CD4-positive, alpha-beta T cell (primary cell): ENCODE measurements at regions not wholly inside any gene's neighbourhood (a gene's known extent, or its start where the extent isn't known, plus 50 kb on each side); places are given as distances from the start of the nearest gene placed in this dataset.

Experiments used
- ATAC-seq: fragments of 200-7000 bp; cut with Tn5 transposase; one replicate; pipeline ENCODE4 v1.10.0; 2022; ENCODE audit warnings: mild to moderate bottlenecking; ENCODE audit not compliant: poor library complexity
- CTCF ChIA-PET: fragments of 350-600 bp; sonication (Branson Sonifier 250); formaldehyde crosslinking; loops from one replicate; lab custom pipeline; 2021; ENCODE audit warnings: antibody characterized with exemption, inconsistent platforms; lab: Charles Lee
- POLR2A ChIA-PET: fragments of 350-600 bp; sonication (Branson Sonifier 250); formaldehyde crosslinking; loops from one replicate; lab custom pipeline; 2021; ENCODE audit warnings: antibody characterized with exemption, inconsistent platforms; lab: Charles Lee
- DNase-seq, 14 experiments: peaks; one replicate each; pipeline ENCODE4 v3.0.0-alpha.2; 2013 to 2020; ENCODE audit warnings: mixed read lengths in 2 of 14
- H3K27ac ChIP-seq, 2 donors: one replicate each; pipeline versions ENCODE4 v1.5.1 to v1.7.0; 2013; ENCODE audit warnings: low read length in 2 of 2, low read depth in 1 of 2, mild to moderate bottlenecking in 1 of 2
- H3K27me3 ChIP-seq, 2 experiments: 1 replicate in 1 of 2; 2 replicates in 1 of 2; pipeline versions ENCODE4 v1.6.1 to v1.7.0; 2013; ENCODE audit warnings: low read length in 2 of 2, control low read depth in 1 of 2, mild to moderate bottlenecking in 1 of 2, moderate library complexity in 1 of 2; ENCODE audit not compliant: insufficient read depth in 2 of 2, control insufficient read depth in 1 of 2
- H3K36me3 ChIP-seq: one replicate; pipeline ENCODE4 v1.6.1; 2013; ENCODE audit warnings: low read length, control low read depth; ENCODE audit not compliant: insufficient read depth
- H3K4me1 ChIP-seq: one replicate; pipeline ENCODE4 v1.6.1; 2013; ENCODE audit warnings: low read length, control low read depth; ENCODE audit not compliant: insufficient read depth
- H3K4me3 ChIP-seq: one replicate; pipeline ENCODE4 v1.5.1; 2013; ENCODE audit warnings: mild to moderate bottlenecking, low read length, moderate library complexity
- H3K9me3 ChIP-seq, 2 experiments: 1 replicate in 1 of 2; 2 replicates in 1 of 2; pipeline versions ENCODE4 v1.6.1 to v1.7.0; 2013; ENCODE audit warnings: low read length in 2 of 2, mild to moderate bottlenecking in 2 of 2, control low read depth in 1 of 2, moderate library complexity in 1 of 2; ENCODE audit not compliant: control insufficient read depth in 1 of 2, insufficient read depth in 1 of 2
- H3K27ac Mint-ChIP-seq: one replicate; pipeline ENCODE4 v1.8.0; 2020; ENCODE audit warnings: mixed read lengths
- H3K27me3 Mint-ChIP-seq: one replicate; pipeline ENCODE4 v1.8.0; 2021; ENCODE audit warnings: mixed read lengths
- H3K36me3 Mint-ChIP-seq: one replicate; pipeline ENCODE4 v1.8.0; 2021; ENCODE audit warnings: low read depth, mixed read lengths
- H3K4me1 Mint-ChIP-seq: one replicate; pipeline ENCODE4 v1.8.0; 2021; ENCODE audit warnings: low read depth, mixed read lengths
- H3K4me3 Mint-ChIP-seq: one replicate; pipeline ENCODE4 v1.8.0; 2020; ENCODE audit warnings: mild to moderate bottlenecking, mixed read lengths
- H3K9me3 Mint-ChIP-seq: one replicate; pipeline ENCODE4 v1.8.0; 2020; ENCODE audit warnings: mixed read lengths
- CTCF ChIP-seq: fragments of 200-600 bp; IDR thresholded peaks from one replicate; pipeline ENCODE4 v1.8.0; 2022; ENCODE audit warnings: antibody characterized with exemption, mild to moderate bottlenecking
- intact Hi-C, 2 experiments: fragments of 100-400 bp; cut with DNase I in 1 of 2; cut with micrococcal nuclease in 1 of 2; formaldehyde crosslinking; loops; one replicate each; pipeline versions ENCODE4 v1.15.1 to v1.9.0; 2023 to 2025; cut with DNase I, micrococcal nuclease

DNA sequence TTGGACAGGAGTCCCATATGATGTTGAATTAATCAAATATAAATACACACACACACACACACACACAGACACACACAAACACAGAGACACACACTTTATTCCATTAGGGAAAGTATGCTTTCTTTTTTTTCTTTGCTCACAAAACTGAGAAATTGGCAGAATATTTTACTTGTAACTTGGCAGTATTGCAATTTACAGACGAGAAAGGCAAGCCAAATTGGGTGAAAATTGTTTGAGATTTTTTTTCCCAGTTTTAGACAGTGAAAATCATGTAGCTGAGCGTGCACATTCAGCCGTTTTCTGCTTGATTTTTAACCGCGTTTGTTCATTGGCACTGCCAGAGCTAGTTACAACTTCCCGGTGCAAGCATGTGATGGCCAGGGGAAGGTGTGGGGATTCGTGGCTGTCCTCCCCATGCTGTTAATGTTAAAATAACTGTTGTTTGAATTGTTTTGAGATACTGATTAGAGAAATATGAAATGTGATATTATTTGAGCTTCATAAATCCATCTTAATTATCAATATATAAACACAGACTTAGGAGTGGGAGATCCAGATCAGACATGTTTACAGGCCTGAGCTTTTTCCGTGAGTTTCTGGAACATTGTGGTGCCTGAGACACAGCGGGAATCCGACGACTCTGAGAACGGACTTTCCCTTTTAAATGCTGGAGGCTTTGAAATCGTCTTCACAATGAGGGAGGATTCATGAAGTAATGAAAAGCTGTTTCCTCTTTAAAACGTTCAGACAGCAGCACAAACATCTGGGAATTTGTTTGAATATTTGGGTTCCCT, 125.5 kb downstream of the KCNRG start:
- Histone ChIP-seq H3K36me3 (no peaks in the 10 kb centered on the region), H3K4me3 (no peak overlapping the region), H3K27me3 (no peaks in the 10 kb centered on the region), H3K27ac (no peak overlapping the region), H3K9me3 (no peaks in the 10 kb centered on the region), H3K4me1 (no peaks in the 10 kb centered on the region)
- Mint-ChIP-seq H3K4me3 (no peak overlapping the region), H3K4me1 (no peaks in the 10 kb centered on the region), H3K36me3 (no peaks in the 10 kb centered on the region), H3K9me3 (no peaks in the 10 kb centered on the region), H3K27me3 (peaks cover under 1% of the 10 kb centered on the region), H3K27ac (no peak overlapping the region)
- ATAC-seq: no peak
- DNase-seq: no peak
- no peak for TF ChIP-seq CTCF
- CTCF ChIA-PET: no interaction called here
- intact Hi-C loops: no loop called here
- POLR2A ChIA-PET: interaction anchor here (1.5 kb wide), 1 partner anchor 16 kb away, joined by 9 read pairs; no protein-coding TSS in a partner anchor

GRCh38 chr13:50141375-50141975, 126.2 kb downstream of the KCNRG start:
- no peak overlapping the region for H3K4me3 Mint-ChIP-seq
- TF ChIP-seq CTCF: no peak
- ChIA-PET CTCF (no interaction called here), POLR2A (interaction anchor here (1.5 kb wide), 1 partner anchor 17 kb away, joined by 9 read pairs; no protein-coding TSS in a partner anchor)
- Histone ChIP-seq H3K9me3 (no peaks in the 10 kb centered on the region), H3K27me3 (no peaks in the 10 kb centered on the region), H3K4me3 (no peak overlapping the region), H3K36me3 (no peaks in the 10 kb centered on the region), H3K4me1 (no peaks in the 10 kb centered on the region), H3K27ac (no peak overlapping the region)
- no peaks in the 10 kb centered on the region for H3K27me3 Mint-ChIP-seq
- no peaks in the 10 kb centered on the region for H3K9me3 Mint-ChIP-seq
- no peaks in the 10 kb centered on the region for H3K36me3 Mint-ChIP-seq
- ATAC-seq: no peak
- no peak overlapping the region for H3K27ac Mint-ChIP-seq
- no peaks in the 10 kb centered on the region for H3K4me1 Mint-ChIP-seq
- intact Hi-C loops: no loop called here
- no peak for DNase-seq

DNA sequence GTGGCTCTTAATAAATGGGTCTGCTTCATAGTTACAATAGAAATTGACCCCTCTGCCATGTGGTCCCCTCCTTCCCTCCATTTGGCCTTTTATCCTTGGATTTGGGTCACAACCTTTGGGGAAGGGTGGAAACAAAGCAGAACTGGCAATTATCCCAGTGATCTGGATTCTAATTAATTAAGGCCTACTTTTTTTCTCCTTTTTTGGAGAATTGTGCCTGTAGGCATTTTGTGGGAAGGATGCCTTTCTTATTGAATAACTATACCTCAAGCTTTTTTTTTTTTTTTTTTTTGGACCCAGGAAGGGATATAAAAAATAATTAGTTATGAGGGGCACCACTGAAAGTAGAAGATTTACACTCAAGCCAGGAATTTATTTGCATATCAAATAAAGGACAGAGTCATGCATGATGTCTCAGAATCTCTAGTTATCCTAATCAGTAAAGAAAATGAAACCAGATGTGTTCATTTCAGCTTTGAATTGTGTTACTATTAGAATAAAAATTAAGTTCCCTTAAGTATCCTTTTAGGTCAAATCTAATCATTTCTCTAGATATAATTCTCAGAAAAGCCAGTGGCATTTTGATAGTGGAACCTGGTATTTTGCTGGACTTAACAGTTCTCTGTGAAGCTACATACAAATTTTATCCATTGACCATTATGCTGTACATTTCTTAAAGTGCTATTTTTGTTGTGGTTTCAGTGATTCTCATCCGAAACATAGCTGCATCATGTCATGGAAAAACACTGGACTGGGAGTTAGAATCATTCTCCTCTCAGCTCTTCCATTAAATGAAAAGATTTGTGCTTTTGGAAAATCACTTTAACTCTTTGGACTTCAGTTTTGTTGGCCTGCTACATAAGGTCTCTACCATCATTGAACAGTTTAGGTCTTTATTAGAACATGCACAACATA, 129.3 kb downstream of the KCNRG start:
- H3K27ac ChIP-seq: no peak overlapping the region
- H3K36me3 ChIP-seq: no peaks in the 10 kb centered on the region
- ATAC-seq: no peak
- no peak overlapping the region for H3K27ac Mint-ChIP-seq
- no peaks in the 10 kb centered on the region for H3K27me3 ChIP-seq
- ChIA-PET CTCF (interaction anchor here (0.6 kb wide), 2 partner anchors 130 to 1221 kb away, joined by 3 to 4 read pairs; no protein-coding TSS in a partner anchor), POLR2A (no interaction called here)
- no peak overlapping the region for H3K4me3 ChIP-seq
- no peaks in the 10 kb centered on the region for H3K9me3 ChIP-seq
- intact Hi-C loops: no loop called here
- TF ChIP-seq CTCF: no peak
- DNase-seq: no peak
- H3K9me3 Mint-ChIP-seq: no peaks in the 10 kb centered on the region
- H3K4me1 ChIP-seq: no peaks in the 10 kb centered on the region
- H3K27me3 Mint-ChIP-seq: no peaks in the 10 kb centered on the region
- no peaks in the 10 kb centered on the region for H3K4me1 Mint-ChIP-seq
- H3K4me3 Mint-ChIP-seq: no peak overlapping the region
- no peaks in the 10 kb centered on the region for H3K36me3 Mint-ChIP-seq
